Activated naive CD4-positive, alpha-beta T cell treated with anti-CD3 and anti-CD28 coated beads for 36 hours (primary cell): ENCODE measurements at regions not wholly inside any gene's neighbourhood (a gene's known extent, or its start where the extent isn't known, plus 50 kb on each side); places are given as distances from the start of the nearest gene placed in this dataset.

Experiments used
- CTCF ChIA-PET: fragments of 350-600 bp; sonication (Branson Sonifier 250); formaldehyde crosslinking; loops from one replicate; lab custom pipeline; 2021; ENCODE audit warnings: antibody characterized with exemption; lab: Charles Lee
- DNase-seq: peaks from one replicate; pipeline ENCODE4 v3.0.0-alpha.2; 2020
- H3K27ac Mint-ChIP-seq: one replicate; pipeline ENCODE4 v1.8.0; 2021; ENCODE audit warnings: mild to moderate bottlenecking, mixed read lengths
- H3K27me3 Mint-ChIP-seq: one replicate; pipeline ENCODE4 v1.8.0; 2021; ENCODE audit warnings: low read depth, mixed read lengths
- H3K36me3 Mint-ChIP-seq: one replicate; pipeline ENCODE4 v1.8.0; 2021; ENCODE audit warnings: low read depth, mixed read lengths
- H3K4me1 Mint-ChIP-seq: one replicate; pipeline ENCODE4 v1.8.0; 2021; ENCODE audit warnings: low read depth, mixed read lengths
- H3K4me3 Mint-ChIP-seq: one replicate; pipeline ENCODE4 v1.8.0; 2021; ENCODE audit warnings: mild to moderate bottlenecking, moderate library complexity, mixed read lengths
- H3K9me3 Mint-ChIP-seq: one replicate; pipeline ENCODE4 v1.8.0; 2021; ENCODE audit warnings: mixed read lengths
- intact Hi-C: fragments of 100-400 bp; cut with micrococcal nuclease; formaldehyde crosslinking; loops from one replicate; pipeline ENCODE4 v1.15.1; 2023

DNA sequence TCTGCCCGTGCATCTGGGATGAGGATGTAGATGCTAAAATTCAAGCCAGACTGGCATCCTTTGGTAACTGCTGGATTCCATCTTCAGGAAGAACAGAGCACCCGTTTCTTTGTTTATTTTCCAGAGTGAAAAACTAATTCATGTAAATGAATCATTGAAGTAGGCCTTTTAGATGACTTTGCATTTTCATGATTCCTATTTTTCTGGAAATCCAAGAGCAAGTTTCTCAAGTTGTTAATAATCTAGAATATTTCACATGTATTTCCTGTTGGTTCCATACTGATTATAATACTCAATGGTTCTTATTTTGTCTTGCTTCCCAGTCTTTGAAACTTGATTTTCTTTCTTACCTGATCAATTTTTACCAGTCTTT is 328.4 kb downstream of the LPIN1 start:
- no peak overlapping the region for H3K27ac Mint-ChIP-seq
- H3K27me3 Mint-ChIP-seq: no peaks in the 10 kb centered on the region
- H3K4me3 Mint-ChIP-seq: no peak overlapping the region
- intact Hi-C loops: no loop called here
- H3K36me3 Mint-ChIP-seq: no peaks in the 10 kb centered on the region
- CTCF ChIA-PET: interaction anchor here (0.8 kb wide), 1 partner anchor 693 kb away, joined by 4 read pairs; no protein-coding TSS in a partner anchor
- H3K4me1 Mint-ChIP-seq: no peaks in the 10 kb centered on the region
- no peaks in the 10 kb centered on the region for H3K9me3 Mint-ChIP-seq
- no peak for DNase-seq

DNA sequence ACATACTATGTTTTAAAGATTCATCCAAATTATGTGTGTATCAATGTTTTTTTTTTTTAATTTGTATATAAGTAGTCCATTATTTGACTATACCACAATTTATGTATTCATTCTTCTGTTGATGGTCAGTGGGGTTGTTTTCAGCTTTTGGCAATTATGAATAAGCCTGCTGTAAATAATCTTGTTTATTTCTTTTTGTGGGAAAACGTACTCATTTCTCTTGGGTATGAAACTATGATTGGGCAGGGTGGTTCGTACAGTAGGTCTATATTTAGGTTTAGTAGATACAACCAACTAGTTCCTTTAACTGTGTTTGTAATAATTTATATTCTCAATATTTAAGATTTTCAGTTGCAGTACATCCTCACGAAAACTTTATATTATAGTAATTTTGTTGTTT is 329.2 kb downstream of the LPIN1 start:
- intact Hi-C loops: no loop called here
- CTCF ChIA-PET: interaction anchor here (0.8 kb wide), 1 partner anchor 692 kb away, joined by 4 read pairs; no protein-coding TSS in a partner anchor
- Mint-ChIP-seq H3K27me3 (no peaks in the 10 kb centered on the region), H3K4me3 (no peak overlapping the region), H3K27ac (no peak overlapping the region), H3K9me3 (no peaks in the 10 kb centered on the region), H3K4me1 (peaks cover 3% of the 10 kb centered on the region), H3K36me3 (no peaks in the 10 kb centered on the region)
- no peak for DNase-seq

- Mint-ChIP-seq H3K4me3 (no peak overlapping the region), H3K4me1 (peaks cover 14% of the 10 kb centered on the region), H3K27ac (no peak overlapping the region), H3K36me3 (no peaks in the 10 kb centered on the region), H3K9me3 (no peaks in the 10 kb centered on the region), H3K27me3 (no peaks in the 10 kb centered on the region)
- CTCF ChIA-PET: interaction anchor here (0.6 kb wide), 1 partner anchor 102 kb away, joined by 3 read pairs; no protein-coding TSS in a partner anchor
- intact Hi-C loops: no loop called here
- DNase-seq: no peak
Measured at GRCh38 chr2:12076810-12077209, 330.4 kb downstream of the LPIN1 start.

DNA sequence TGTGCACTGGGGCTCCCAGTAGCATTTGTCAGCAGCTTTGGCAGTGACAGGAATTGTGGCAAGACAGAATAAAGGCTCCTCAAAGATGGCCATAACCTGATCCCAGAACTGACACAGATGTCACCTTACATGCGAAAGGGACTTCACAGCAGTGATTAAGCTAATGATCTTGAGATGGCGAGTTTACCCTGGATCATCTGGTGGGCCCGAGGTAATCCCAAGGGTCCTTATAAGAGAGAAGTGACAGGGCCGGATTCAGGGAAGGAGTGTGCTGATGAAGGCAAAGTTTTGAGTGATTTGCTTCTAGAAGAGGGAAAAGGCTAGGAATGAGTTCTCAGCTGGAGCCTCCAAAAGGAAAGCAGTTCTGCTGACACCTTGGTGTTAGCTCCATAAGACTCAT is 333.9 kb downstream of the LPIN1 start:
- CTCF ChIA-PET: interaction anchor here (0.6 to 0.7 kb wide), 2 partner anchors 123 to 579 kb away, joined by 3 read pairs; no protein-coding TSS in a partner anchor
- no peak overlapping the region for H3K27ac Mint-ChIP-seq
- no peaks in the 10 kb centered on the region for H3K27me3 Mint-ChIP-seq
- no peak for DNase-seq
- H3K9me3 Mint-ChIP-seq: no peaks in the 10 kb centered on the region
- H3K4me1 Mint-ChIP-seq: peaks cover 24% of the 10 kb centered on the region
- no peaks in the 10 kb centered on the region for H3K36me3 Mint-ChIP-seq
- intact Hi-C loops: no loop called here
- H3K4me3 Mint-ChIP-seq: no peak overlapping the region

- CTCF ChIA-PET: interaction anchor here (0.7 kb wide), 1 partner anchor 21 kb away, joined by 4 read pairs; no protein-coding TSS in a partner anchor
Measured at GRCh38 chr2:12081481-12082210, 335.2 kb downstream of the LPIN1 start.

GRCh38 chr2:12083081-12083581 is 336.7 kb downstream of the LPIN1 start:
- Mint-ChIP-seq H3K27me3 (no peaks in the 10 kb centered on the region), H3K4me3 (no peak overlapping the region), H3K27ac (no peak overlapping the region), H3K36me3 (no peaks in the 10 kb centered on the region), H3K4me1 (peaks cover 24% of the 10 kb centered on the region), H3K9me3 (no peaks in the 10 kb centered on the region)
- DNase-seq: no peak
- CTCF ChIA-PET: no interaction called here
- intact Hi-C loops: no loop called here

More at GRCh38 chr2:12081481-12082210, 335.2 kb downstream of the LPIN1 start:
- Mint-ChIP-seq H3K9me3 (no peaks in the 10 kb centered on the region), H3K4me3 (no peak overlapping the region), H3K4me1 (peaks cover 24% of the 10 kb centered on the region), H3K27me3 (no peaks in the 10 kb centered on the region), H3K27ac (no peak overlapping the region), H3K36me3 (no peaks in the 10 kb centered on the region)
- peak; percentile 30 for DNase-seq
- intact Hi-C loops: no loop called here

- Mint-ChIP-seq H3K9me3 (no peaks in the 10 kb centered on the region), H3K27me3 (no peaks in the 10 kb centered on the region), H3K4me1 (peaks cover 24% of the 10 kb centered on the region), H3K36me3 (no peaks in the 10 kb centered on the region), H3K27ac (no peak overlapping the region), H3K4me3 (no peak overlapping the region)
- intact Hi-C loops: no loop called here
- CTCF ChIA-PET: no interaction called here
- DNase-seq: no peak
Measured at GRCh38 chr2:12083713-12084419, 337.4 kb downstream of the LPIN1 start.

DNA sequence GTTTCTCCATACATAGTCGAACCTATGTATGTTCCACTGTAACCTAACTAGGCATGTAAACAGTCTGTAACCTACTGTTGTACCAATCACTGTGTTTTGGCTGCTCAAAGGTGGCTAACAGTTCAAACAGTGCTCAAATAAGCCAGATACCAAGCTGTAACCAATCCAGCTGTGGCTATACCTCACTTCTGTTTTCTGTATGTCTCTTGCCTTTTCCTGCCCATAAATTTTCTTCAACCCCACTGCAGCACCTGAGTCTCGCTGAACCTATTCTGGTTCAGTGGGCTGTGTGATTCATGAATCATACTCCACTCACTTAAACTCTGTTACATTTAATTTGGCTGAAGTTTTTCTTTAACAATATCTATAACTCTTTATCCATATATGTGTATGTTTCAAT is 340.7 kb downstream of the LPIN1 start:
- no peaks in the 10 kb centered on the region for H3K9me3 Mint-ChIP-seq
- no peak overlapping the region for H3K27ac Mint-ChIP-seq
- H3K4me3 Mint-ChIP-seq: no peak overlapping the region
- CTCF ChIA-PET: no interaction called here
- no peaks in the 10 kb centered on the region for H3K27me3 Mint-ChIP-seq
- DNase-seq: no peak
- no peaks in the 10 kb centered on the region for H3K36me3 Mint-ChIP-seq
- intact Hi-C loops: no loop called here
- peaks cover 7% of the 10 kb centered on the region for H3K4me1 Mint-ChIP-seq

DNA sequence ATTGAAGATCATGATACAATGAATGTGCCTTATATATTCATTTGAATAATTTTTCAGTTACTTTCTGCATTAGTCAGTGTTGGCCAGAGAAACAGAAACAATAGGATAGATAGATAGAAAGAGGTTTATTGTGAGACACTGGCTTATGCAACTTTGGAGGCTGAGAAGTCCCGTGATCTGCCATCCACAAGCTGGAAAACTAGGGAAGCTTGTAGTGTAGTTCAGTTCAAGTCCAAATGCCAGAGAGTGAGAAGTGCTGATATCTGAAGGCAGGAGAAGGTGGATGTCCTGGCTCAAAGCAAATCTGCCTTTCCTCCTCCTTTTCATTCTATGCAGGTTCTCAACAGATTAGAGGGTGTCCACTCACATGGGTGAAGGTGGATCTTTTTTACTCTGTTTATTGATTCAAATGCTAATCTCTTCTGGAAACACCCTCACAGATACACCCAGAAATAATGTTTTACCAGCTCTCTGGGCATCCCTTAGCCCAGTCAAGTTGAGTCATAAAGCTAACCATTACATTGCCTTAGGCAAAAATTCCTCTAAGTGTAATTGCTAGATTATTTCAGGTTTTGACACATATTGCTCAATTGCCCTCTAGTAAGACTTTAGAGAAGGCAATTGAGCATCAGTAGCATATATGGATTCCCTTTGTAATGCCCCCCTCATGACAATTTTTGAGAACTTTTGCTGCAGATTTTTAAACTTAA is 341.4 kb downstream of the LPIN1 start:
- H3K27ac Mint-ChIP-seq: no peak overlapping the region
- peaks cover 4% of the 10 kb centered on the region for H3K4me1 Mint-ChIP-seq
- intact Hi-C loops: no loop called here
- CTCF ChIA-PET: no interaction called here
- H3K36me3 Mint-ChIP-seq: no peaks in the 10 kb centered on the region
- no peak for DNase-seq
- no peaks in the 10 kb centered on the region for H3K9me3 Mint-ChIP-seq
- no peaks in the 10 kb centered on the region for H3K27me3 Mint-ChIP-seq
- H3K4me3 Mint-ChIP-seq: no peak overlapping the region

DNA sequence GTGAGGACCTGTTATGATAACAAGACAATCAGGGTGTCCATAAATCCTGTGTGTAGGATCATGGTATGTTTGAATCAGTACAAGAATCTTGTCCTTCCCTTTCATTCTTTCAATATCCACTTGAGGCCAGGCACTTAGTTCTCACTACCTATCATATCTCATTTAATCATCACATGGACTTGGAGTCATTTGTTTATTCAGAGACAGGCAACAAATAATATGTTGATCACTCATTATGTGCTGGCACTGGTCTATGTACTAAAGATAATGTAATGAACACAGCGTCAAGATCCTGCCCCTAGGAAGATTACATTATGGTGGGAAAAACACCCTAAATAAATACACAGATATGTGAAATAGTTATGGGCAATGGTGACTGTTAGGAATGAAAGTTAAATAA is 342.6 kb downstream of the LPIN1 start:
- no peaks in the 10 kb centered on the region for H3K27me3 Mint-ChIP-seq
- intact Hi-C loops: no loop called here
- no peaks in the 10 kb centered on the region for H3K4me1 Mint-ChIP-seq
- H3K36me3 Mint-ChIP-seq: no peaks in the 10 kb centered on the region
- H3K4me3 Mint-ChIP-seq: no peak overlapping the region
- H3K27ac Mint-ChIP-seq: no peak overlapping the region
- no peak for DNase-seq
- CTCF ChIA-PET: no interaction called here
- H3K9me3 Mint-ChIP-seq: no peaks in the 10 kb centered on the region

DNA sequence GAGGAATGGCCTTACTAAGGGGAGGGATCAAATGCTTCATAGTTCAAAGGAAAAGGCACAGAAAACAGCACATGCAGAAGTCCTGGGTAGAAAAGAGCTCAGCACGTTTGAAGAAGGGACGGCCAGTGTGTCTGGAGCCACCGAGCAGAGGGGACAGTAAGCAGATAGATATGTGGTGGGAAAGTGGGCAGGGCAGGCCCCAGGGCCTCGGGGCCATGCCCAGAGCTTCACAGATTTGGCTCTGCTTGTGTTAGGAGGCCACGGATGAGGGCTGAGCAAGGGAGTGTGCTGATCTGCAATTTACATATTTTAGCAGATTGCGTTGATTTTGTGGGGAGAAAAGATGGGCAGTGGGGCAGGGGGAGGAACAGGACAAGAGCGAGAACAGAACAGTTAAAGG is 343.1 kb downstream of the LPIN1 start:
- no peak for DNase-seq
- Mint-ChIP-seq H3K9me3 (no peaks in the 10 kb centered on the region), H3K36me3 (no peaks in the 10 kb centered on the region), H3K27ac (no peak overlapping the region), H3K4me1 (no peaks in the 10 kb centered on the region), H3K27me3 (no peaks in the 10 kb centered on the region), H3K4me3 (no peak overlapping the region)
- CTCF ChIA-PET: no interaction called here
- intact Hi-C loops: no loop called here

GRCh38 chr2:12090072-12090471 is 343.6 kb downstream of the LPIN1 start:
- intact Hi-C loops: no loop called here
- Mint-ChIP-seq H3K4me1 (no peaks in the 10 kb centered on the region), H3K27ac (no peak overlapping the region), H3K27me3 (no peaks in the 10 kb centered on the region), H3K36me3 (no peaks in the 10 kb centered on the region), H3K9me3 (no peaks in the 10 kb centered on the region), H3K4me3 (no peak overlapping the region)
- CTCF ChIA-PET: no interaction called here
- DNase-seq: no peak
